Stimulated activated effector memory CD8-positive, alpha-beta T cell treated with anti-CD3 and anti-CD28 coated beads, Interleukin-12 subunit alpha, Interleukin-12 subunit beta, amount 100 ng/mL, for 72 hours (primary cell): ENCODE measurements at regions not wholly inside any gene's neighbourhood (a gene's known extent, or its start where the extent isn't known, plus 50 kb on each side); places are given as distances from the start of the nearest gene placed in this dataset.
A peak's percentile ranks its signal among the peaks of the same experiment; 100 is the strongest.

Experiments
- ATAC-seq: fragments of 150-1000 bp; cut with Tn5 transposase; 2 replicates; pipeline ENCODE4 v1.10.0; 2021
- DNase-seq, 2 donors: peaks; one replicate each; pipeline ENCODE4 v3.0.0; 2021 to 2022; ENCODE audit warnings: low spot score in 2 of 2
- H3K27ac Mint-ChIP-seq: one replicate; pipeline ENCODE4 v1.8.0; 2022; ENCODE audit warnings: mild to moderate bottlenecking, mixed read lengths
- H3K36me3 Mint-ChIP-seq: one replicate; pipeline ENCODE4 v1.8.0; 2022; ENCODE audit warnings: mild to moderate bottlenecking, mixed read lengths
- H3K4me1 Mint-ChIP-seq: one replicate; pipeline ENCODE4 v1.8.0; 2022; ENCODE audit warnings: mixed read lengths
- H3K4me3 Mint-ChIP-seq: one replicate; pipeline ENCODE4 v1.8.0; 2022; ENCODE audit warnings: mild to moderate bottlenecking, mixed read lengths
- H3K9me3 Mint-ChIP-seq: one replicate; pipeline ENCODE4 v1.8.0; 2022; ENCODE audit warnings: mixed read lengths

DNA sequence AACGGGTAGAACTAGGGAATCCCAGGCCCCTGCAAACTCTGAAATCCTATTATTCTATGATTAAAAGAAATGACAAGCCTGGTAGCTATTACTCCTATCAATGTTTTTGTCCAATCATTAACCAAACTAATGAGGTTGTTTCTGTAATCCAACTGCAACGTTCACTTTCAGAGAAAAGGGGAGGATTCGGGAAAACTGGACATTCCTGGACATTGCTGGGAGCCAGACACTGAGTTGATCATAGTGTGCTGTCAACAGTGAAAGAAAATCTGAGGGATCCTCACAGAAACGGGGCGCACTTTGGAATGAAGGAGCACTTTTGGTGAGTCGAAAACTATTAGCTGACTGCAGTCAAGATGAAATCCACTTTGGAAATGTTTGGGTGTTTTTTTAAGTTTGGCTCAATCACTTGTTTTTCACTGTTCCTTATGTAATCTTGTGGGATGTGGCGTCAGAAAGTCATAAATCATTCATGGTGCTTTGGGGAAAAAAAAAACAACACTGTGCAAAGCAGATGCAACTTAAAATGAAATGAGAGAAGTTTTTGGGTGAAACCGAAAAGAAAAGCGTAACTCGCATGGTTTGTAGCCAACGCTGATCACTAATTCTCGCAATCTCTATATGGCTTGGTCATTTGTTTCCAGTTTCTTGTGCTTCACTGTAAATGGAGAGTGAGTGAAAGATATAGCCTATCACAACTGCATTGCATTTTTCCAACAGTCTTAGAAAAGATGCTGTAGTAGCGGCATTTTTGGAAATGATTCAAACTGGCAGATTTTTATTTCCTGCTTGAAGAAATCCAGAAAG is 51.2 kb upstream of the ADRA1B start:
- no peak overlapping the region for H3K27ac Mint-ChIP-seq
- H3K36me3 Mint-ChIP-seq: no peaks in the 10 kb centered on the region
- DNase-seq (no peak), ATAC-seq (peak; percentile 43)
- H3K4me3 Mint-ChIP-seq: no peak overlapping the region
- no peaks in the 10 kb centered on the region for H3K9me3 Mint-ChIP-seq
- no peaks in the 10 kb centered on the region for H3K4me1 Mint-ChIP-seq

DNA sequence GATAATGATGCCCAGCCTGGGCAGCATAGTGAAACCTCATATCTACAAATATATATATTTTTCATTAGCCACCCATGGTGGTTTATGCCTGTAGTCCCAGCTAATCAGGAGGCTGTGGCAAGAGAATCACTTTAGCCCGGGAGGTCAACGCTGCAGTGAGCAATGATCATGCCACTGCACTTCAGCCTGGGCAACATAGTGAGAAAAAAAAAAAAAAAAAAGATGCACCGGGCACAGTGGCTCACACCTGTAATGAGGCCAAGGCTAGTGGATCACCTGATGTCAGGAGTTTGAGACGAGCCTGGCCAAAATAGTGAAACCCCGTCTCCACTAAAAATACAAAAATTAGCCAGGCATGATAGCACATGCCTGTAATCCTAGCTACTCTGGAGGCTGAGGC is 50.2 kb upstream of the ADRA1B start:
- Mint-ChIP-seq H3K4me3 (no peak overlapping the region), H3K4me1 (no peaks in the 10 kb centered on the region), H3K36me3 (no peaks in the 10 kb centered on the region), H3K9me3 (no peaks in the 10 kb centered on the region), H3K27ac (no peak overlapping the region)
- no peak for DNase-seq
- ATAC-seq: no peak
